Trophoblast cell (in vitro differentiated cells and primary cell): ENCODE measurements at regions not wholly inside any gene's neighbourhood (a gene's known extent, or its start where the extent isn't known, plus 50 kb on each side); places are given as distances from the start of the nearest gene placed in this dataset.

Experiments used
- DNase-seq, 2 donors: peaks; one replicate each; pipeline ENCODE4 v3.0.0-alpha.2; 2016
- H2AFZ ChIP-seq: 2 replicates; pipeline ENCODE4 v1.6.1; 2013; ENCODE audit warnings: low read length, moderate library complexity, mild to moderate bottlenecking; ENCODE audit not compliant: insufficient read depth, poor library complexity
- H2AK5ac ChIP-seq: 2 replicates; pipeline ENCODE4 v1.6.1; 2013; ENCODE audit warnings: mild to moderate bottlenecking, low read length
- H2BK120ac ChIP-seq: 2 replicates; pipeline ENCODE4 v1.6.1; 2013; ENCODE audit warnings: low read length, mild to moderate bottlenecking, moderate library complexity; ENCODE audit not compliant: insufficient read depth, poor library complexity
- H2BK12ac ChIP-seq: 2 replicates; pipeline ENCODE4 v1.6.1; 2013; ENCODE audit warnings: mild to moderate bottlenecking, low read length, moderate library complexity
- H2BK5ac ChIP-seq: 2 replicates; pipeline ENCODE4 v1.6.1; 2013; ENCODE audit warnings: low read length, low read depth, moderate library complexity, mild to moderate bottlenecking; ENCODE audit not compliant: poor library complexity
- H3K14ac ChIP-seq: 2 replicates; pipeline ENCODE4 v1.6.1; 2013; ENCODE audit warnings: mild to moderate bottlenecking, low read length
- H3K18ac ChIP-seq: 2 replicates; pipeline ENCODE4 v1.6.1; 2013; ENCODE audit warnings: mild to moderate bottlenecking, low read length
- H3K23ac ChIP-seq: 2 replicates; pipeline ENCODE4 v1.6.1; 2013; ENCODE audit warnings: low read length
- H3K27ac ChIP-seq: 2 replicates; pipeline ENCODE4 v1.5.1; 2013; ENCODE audit warnings: low read depth, mild to moderate bottlenecking, inconsistent platforms, low read length, moderate library complexity
- H3K27me3 ChIP-seq: 2 replicates; pipeline ENCODE4 v1.6.1; 2013; ENCODE audit warnings: inconsistent platforms, mild to moderate bottlenecking, low read length, moderate library complexity; ENCODE audit not compliant: insufficient read depth
- H3K36me3 ChIP-seq, 2 experiments: 1 replicate in 1 of 2; 2 replicates in 1 of 2; pipeline ENCODE4 v1.6.1; 2013; ENCODE audit warnings: low read length in 2 of 2, mild to moderate bottlenecking in 2 of 2, moderate library complexity in 1 of 2; ENCODE audit not compliant: insufficient read depth in 2 of 2, control insufficient read depth in 1 of 2
- H3K4ac ChIP-seq: 2 replicates; pipeline ENCODE4 v1.6.1; 2013; ENCODE audit warnings: low read depth, mild to moderate bottlenecking, low read length, moderate library complexity
- H3K4me1 ChIP-seq, 2 experiments: 1 replicate in 1 of 2; 2 replicates in 1 of 2; pipeline ENCODE4 v1.6.1; 2013; ENCODE audit warnings: low read length in 2 of 2, mild to moderate bottlenecking in 2 of 2, moderate library complexity in 1 of 2; ENCODE audit not compliant: insufficient read depth in 2 of 2, control insufficient read depth in 1 of 2
- H3K4me2 ChIP-seq: 2 replicates; pipeline ENCODE4 v1.6.1; 2013; ENCODE audit warnings: inconsistent platforms, mild to moderate bottlenecking, low read length, moderate library complexity
- H3K4me3 ChIP-seq: 2 replicates; pipeline ENCODE4 v1.5.1; 2013; ENCODE audit warnings: mild to moderate bottlenecking, low read depth, low read length, inconsistent platforms
- H3K79me1 ChIP-seq: one replicate; pipeline ENCODE4 v1.6.1; 2013; ENCODE audit warnings: low read length
- H3K79me2 ChIP-seq: 2 replicates; pipeline ENCODE4 v1.6.1; 2013; ENCODE audit warnings: low read length, mild to moderate bottlenecking; ENCODE audit not compliant: control insufficient read depth, insufficient read depth, poor library complexity
- H3K9ac ChIP-seq: 2 replicates; pipeline ENCODE4 v1.6.1; 2013; ENCODE audit warnings: mild to moderate bottlenecking, low read length
- H3K9me3 ChIP-seq: 2 replicates; pipeline ENCODE4 v1.6.1; 2013; ENCODE audit warnings: low read depth, mild to moderate bottlenecking, control low read depth, inconsistent platforms, low read length; ENCODE audit not compliant: insufficient read depth
- H4K12ac ChIP-seq: 2 replicates; pipeline ENCODE4 v1.6.1; 2013; ENCODE audit warnings: low read depth, mild to moderate bottlenecking, low read length, moderate library complexity
- H4K8ac ChIP-seq: 2 replicates; pipeline ENCODE4 v1.6.1; 2013; ENCODE audit warnings: low read depth, mild to moderate bottlenecking, low read length, moderate library complexity
- H4K91ac ChIP-seq: one replicate; pipeline ENCODE4 v1.6.1; 2013; ENCODE audit warnings: low read depth, mild to moderate bottlenecking, low read length, moderate library complexity
- WGBS: extraction: QIAGEN DNeasy Blood & Tissue Kit; methylation state at CpG from one replicate; pipeline ENCODE4 v1.1.7; 2013; ENCODE audit warnings: missing lambda C conversion rate; ENCODE audit not compliant: insufficient read length, insufficient coverage; ENCODE audit errors: extremely low coverage; 5-methylcytosine and 5-hydroxymethylcytosine counted together

GRCh38 chr2:146324951-146325350 is 1519.9 kb upstream of the ACVR2A start:
- H3K9me3 ChIP-seq: no peaks in the 10 kb centered on the region
- WGBS: no CpG with 5 or more reads among the region's 2 CpGs
- H2AK5ac ChIP-seq: no peak overlapping the region
- H4K91ac ChIP-seq: no peak overlapping the region
- H2BK120ac ChIP-seq: no peak overlapping the region
- no peak overlapping the region for H3K27ac ChIP-seq
- H3K4ac ChIP-seq: no peak overlapping the region
- DNase-seq: no peak
- H3K18ac ChIP-seq: no peak overlapping the region
- H3K4me3 ChIP-seq: no peak overlapping the region
- no peak overlapping the region for H3K14ac ChIP-seq
- no peak overlapping the region for H3K9ac ChIP-seq
- no peak overlapping the region for H3K23ac ChIP-seq
- H4K8ac ChIP-seq: no peak overlapping the region
- H2BK5ac ChIP-seq: no peak overlapping the region
- no peak overlapping the region for H4K12ac ChIP-seq
- no peak overlapping the region for H3K4me2 ChIP-seq
- no peaks in the 10 kb centered on the region for H3K79me1 ChIP-seq
- no peak overlapping the region for H2AFZ ChIP-seq
- H3K4me1 ChIP-seq: no peaks in the 10 kb centered on the region
- H3K36me3 ChIP-seq: no peaks in the 10 kb centered on the region
- H2BK12ac ChIP-seq: no peak overlapping the region
- H3K79me2 ChIP-seq: no peaks in the 10 kb centered on the region
- H3K27me3 ChIP-seq: no peaks in the 10 kb centered on the region

GRCh38 chr2:146323564-146323963 is 1521.3 kb upstream of the ACVR2A start:
- WGBS: no CpG with 5 or more reads among the region's 2 CpGs
- Histone ChIP-seq H4K8ac (no peak overlapping the region), H3K14ac (no peak overlapping the region)

GRCh38 chr2:146321175-146321574 is 1523.7 kb upstream of the ACVR2A start:
- no peak overlapping the region for H3K27ac ChIP-seq
- no peaks in the 10 kb centered on the region for H3K4me1 ChIP-seq
- no peaks in the 10 kb centered on the region for H3K9me3 ChIP-seq
- no peak for DNase-seq
- no peak overlapping the region for H2AK5ac ChIP-seq
- H2BK12ac ChIP-seq: no peak overlapping the region
- no peak overlapping the region for H3K18ac ChIP-seq
- no peak overlapping the region for H4K8ac ChIP-seq
- H2AFZ ChIP-seq: no peak overlapping the region
- no peak overlapping the region for H3K4me2 ChIP-seq
- WGBS: no CpG with 5 or more reads among the region's 2 CpGs
- H2BK5ac ChIP-seq: no peak overlapping the region
- H3K14ac ChIP-seq: no peak overlapping the region
- H3K79me1 ChIP-seq: no peaks in the 10 kb centered on the region
- H3K79me2 ChIP-seq: no peaks in the 10 kb centered on the region
- H3K27me3 ChIP-seq: no peaks in the 10 kb centered on the region
- H4K91ac ChIP-seq: no peak overlapping the region
- H4K12ac ChIP-seq: no peak overlapping the region
- H3K36me3 ChIP-seq: no peaks in the 10 kb centered on the region
- H3K4me3 ChIP-seq: no peak overlapping the region
- no peak overlapping the region for H3K4ac ChIP-seq
- no peak overlapping the region for H3K9ac ChIP-seq
- no peak overlapping the region for H2BK120ac ChIP-seq
- no peak overlapping the region for H3K23ac ChIP-seq

More at GRCh38 chr2:146323564-146323963, 1521.3 kb upstream of the ACVR2A start:
- Histone ChIP-seq H3K27ac (no peak overlapping the region), H4K12ac (no peak overlapping the region), H4K91ac (no peak overlapping the region), H2BK120ac (no peak overlapping the region), H2AK5ac (no peak overlapping the region), H3K9ac (no peak overlapping the region), H3K9me3 (no peaks in the 10 kb centered on the region), H2BK12ac (no peak overlapping the region), H3K18ac (no peak overlapping the region), H2BK5ac (no peak overlapping the region), H3K4ac (no peak overlapping the region), H3K79me2 (no peaks in the 10 kb centered on the region), H2AFZ (no peak overlapping the region), H3K4me1 (no peaks in the 10 kb centered on the region), H3K79me1 (no peaks in the 10 kb centered on the region), H3K36me3 (no peaks in the 10 kb centered on the region), H3K27me3 (no peaks in the 10 kb centered on the region), H3K23ac (no peak overlapping the region), H3K4me2 (no peak overlapping the region), H3K4me3 (no peak overlapping the region)
- DNase-seq: no peak

GRCh38 chr2:146317959-146318358 is 1526.9 kb upstream of the ACVR2A start:
- Histone ChIP-seq H3K79me1 (no peaks in the 10 kb centered on the region), H3K36me3 (no peaks in the 10 kb centered on the region), H3K23ac (no peak overlapping the region), H3K9me3 (no peaks in the 10 kb centered on the region), H3K79me2 (no peaks in the 10 kb centered on the region), H2AK5ac (no peak overlapping the region), H4K12ac (no peak overlapping the region), H3K18ac (no peak overlapping the region), H3K14ac (no peak overlapping the region), H3K4me2 (no peak overlapping the region), H3K4ac (no peak overlapping the region), H3K27ac (no peak overlapping the region), H3K4me1 (no peaks in the 10 kb centered on the region), H3K4me3 (no peak overlapping the region), H3K9ac (no peak overlapping the region), H2AFZ (no peak overlapping the region), H2BK120ac (no peak overlapping the region), H3K27me3 (no peaks in the 10 kb centered on the region), H4K91ac (no peak overlapping the region), H4K8ac (no peak overlapping the region), H2BK5ac (no peak overlapping the region), H2BK12ac (no peak overlapping the region)
- peak in 1 of 2 donors; percentile 2 for DNase-seq
- WGBS: no CpG with 5 or more reads among the region's 2 CpGs
